PC-9 (cell line): ENCODE measurements at regions not wholly inside any gene's neighbourhood (a gene's known extent, or its start where the extent isn't known, plus 50 kb on each side); places are given as distances from the start of the nearest gene placed in this dataset.

ENCODE experiments used
- CTCF ChIP-seq: fragments of 200-600 bp; sonication (generic); conservative IDR thresholded peaks from 2 replicates; pipeline ENCODE4 v1.6.1; 2017; ENCODE audit warnings: mixed run types, antibody characterized with exemption, mild to moderate bottlenecking, moderate library complexity
- EZH2 ChIP-seq: fragments of 200-600 bp; sonication (generic); IDR thresholded peaks from 2 replicates; pipeline ENCODE4 v1.8.0; 2017; ENCODE audit warnings: antibody characterized with exemption, low read depth

GRCh38 chr9:99478469-99479027 is 256.5 kb downstream of the SEC61B start:
- no peak for TF ChIP-seq CTCF
- TF ChIP-seq EZH2: no peak
